HG02763 (cell line): ENCODE measurements at regions not wholly inside any gene's neighbourhood (a gene's known extent, or its start where the extent isn't known, plus 50 kb on each side); places are given as distances from the start of the nearest gene placed in this dataset.

Experiments used
- ATAC-seq: cut with Tn5 transposase; IDR thresholded peaks from one replicate; pipeline ENCODE4 v1.9.1; 2021; ENCODE audit warnings: mild to moderate bottlenecking, moderate library complexity; ENCODE audit not compliant: unreplicated experiment

GRCh38 chr13:73429701-73430100 is 370.9 kb downstream of the KLF5 start:
- ATAC-seq: no peak

DNA sequence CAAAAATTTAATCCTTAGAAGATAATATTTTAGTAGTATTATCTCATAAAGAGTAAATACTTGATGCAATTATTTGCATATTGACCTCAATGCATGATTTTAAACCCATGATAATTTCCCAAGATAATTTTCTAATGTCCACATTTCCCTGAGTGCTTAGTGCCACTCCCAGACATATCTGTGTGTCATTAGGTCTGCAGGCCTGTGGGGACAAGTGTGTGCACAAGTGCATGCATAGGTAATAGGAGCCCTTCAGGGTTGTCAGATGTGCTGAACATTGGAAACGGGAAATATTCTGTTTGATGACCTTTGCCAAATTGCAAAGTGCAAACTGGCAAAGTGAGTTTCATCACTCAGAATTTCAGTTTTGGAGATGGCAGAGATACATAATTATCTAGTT is 369.9 kb downstream of the KLF5 start:
- ATAC-seq: no peak

DNA sequence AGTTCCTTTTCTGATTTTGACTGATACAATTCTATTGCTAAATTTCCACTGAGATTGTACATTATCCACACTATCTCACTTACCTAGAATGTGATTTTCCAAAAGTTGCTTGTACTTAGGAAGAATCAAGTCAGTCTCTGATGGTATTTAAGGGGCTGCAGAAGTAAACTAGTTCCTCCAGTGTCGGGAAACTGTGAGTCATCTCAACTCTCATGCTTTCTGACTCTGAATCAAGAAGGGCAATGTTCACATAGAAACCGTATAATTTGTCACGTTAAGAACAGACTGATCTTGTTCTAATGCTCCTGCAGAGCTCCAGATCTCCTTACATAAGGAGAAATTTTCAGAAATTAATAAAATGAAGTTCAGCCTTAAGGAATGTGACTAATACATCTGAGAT is 369.3 kb downstream of the KLF5 start:
- no peak for ATAC-seq

DNA sequence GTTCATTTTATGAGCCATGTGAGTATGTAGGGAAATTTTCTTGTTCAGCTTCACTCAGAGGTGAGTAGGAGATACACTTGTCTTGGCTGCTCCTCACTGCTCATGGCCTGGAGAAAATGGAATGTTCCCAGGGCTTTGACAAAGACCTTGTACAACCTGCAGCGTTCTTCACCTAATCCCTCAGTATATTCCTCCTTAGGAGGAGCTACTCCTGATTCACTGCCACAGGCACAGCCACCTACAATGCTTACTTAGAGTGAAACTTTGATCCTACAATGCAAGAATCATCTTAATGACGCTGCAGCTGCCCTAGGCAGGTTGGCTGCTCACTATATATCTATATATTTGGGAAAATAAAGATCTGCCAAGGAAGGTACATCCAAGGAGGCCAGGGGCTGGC is 364.2 kb downstream of the KLF5 start:
- no peak for ATAC-seq

GRCh38 chr13:73421310-73421912 is 362.6 kb downstream of the KLF5 start:
- ATAC-seq: no peak

DNA sequence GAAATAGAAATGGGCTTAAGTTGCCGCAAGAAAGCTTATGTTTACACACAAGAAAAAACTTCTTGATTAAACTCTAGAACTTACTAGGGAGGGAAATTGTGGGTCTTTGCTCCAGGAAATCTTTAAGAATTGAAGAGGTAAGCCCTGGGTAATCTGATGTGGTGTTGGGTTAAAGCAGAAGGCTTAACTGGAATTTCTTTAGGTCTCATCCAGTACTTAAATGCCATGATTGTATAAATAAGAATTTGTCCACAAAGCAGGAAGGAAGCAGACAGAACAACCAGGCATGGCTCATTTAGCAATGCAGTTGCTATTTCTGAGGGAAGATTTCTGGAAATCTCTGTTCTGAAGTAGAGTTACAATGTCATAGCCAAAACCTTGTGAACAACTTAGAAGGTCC is 360.4 kb downstream of the KLF5 start:
- no peak for ATAC-seq

DNA sequence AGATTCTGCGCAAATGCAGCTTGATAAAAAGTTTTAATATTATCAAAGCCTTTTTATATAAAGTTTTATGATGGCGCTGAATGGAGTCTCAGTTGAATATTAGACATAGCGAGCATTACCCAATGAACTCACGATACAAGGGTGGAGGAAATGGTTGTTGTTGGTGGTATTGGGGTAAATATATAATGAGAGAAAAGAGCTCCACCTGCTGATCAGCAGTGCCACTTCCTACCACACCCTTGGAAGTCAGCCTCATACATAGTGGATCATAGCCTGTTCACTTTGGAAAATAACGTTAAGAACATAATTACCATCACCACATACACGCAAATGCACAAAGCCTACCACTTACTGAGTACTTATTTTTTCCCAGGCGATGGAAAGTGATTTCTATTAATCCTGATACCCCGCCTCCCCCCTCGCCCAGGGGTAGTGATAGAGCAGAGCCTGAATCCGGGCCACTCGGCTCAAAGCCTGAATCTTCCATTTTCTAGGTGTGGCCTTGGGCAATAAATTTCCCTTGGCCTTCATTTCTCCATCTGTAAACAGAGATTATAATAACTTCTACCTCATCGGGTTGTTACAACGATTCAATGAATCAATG is 358.3 kb downstream of the KLF5 start:
- ATAC-seq: no peak

GRCh38 chr13:73416093-73416492 is 357.3 kb downstream of the KLF5 start:
- ATAC-seq: no peak

DNA sequence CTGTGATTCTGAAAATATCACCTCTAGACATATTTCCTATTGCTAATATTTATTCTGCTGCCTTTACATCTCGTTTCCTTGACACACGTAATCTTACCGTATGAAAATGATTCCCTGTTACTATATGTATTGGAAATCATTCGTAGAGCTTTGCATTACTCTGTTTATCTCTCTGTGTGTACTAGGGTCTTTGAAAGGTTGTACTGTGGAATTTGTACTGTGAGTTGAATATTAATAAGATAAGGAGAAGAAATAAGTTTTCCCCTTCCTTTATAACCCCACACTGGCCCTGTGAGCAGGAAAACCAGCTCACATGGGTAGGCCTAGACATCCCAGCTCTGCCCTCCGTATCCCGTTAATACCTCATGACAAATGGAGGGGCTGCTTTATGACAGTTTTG is 354.9 kb downstream of the KLF5 start:
- no peak for ATAC-seq

- no peak for ATAC-seq
Measured at GRCh38 chr13:73412933-73413332, 354.1 kb downstream of the KLF5 start.

DNA sequence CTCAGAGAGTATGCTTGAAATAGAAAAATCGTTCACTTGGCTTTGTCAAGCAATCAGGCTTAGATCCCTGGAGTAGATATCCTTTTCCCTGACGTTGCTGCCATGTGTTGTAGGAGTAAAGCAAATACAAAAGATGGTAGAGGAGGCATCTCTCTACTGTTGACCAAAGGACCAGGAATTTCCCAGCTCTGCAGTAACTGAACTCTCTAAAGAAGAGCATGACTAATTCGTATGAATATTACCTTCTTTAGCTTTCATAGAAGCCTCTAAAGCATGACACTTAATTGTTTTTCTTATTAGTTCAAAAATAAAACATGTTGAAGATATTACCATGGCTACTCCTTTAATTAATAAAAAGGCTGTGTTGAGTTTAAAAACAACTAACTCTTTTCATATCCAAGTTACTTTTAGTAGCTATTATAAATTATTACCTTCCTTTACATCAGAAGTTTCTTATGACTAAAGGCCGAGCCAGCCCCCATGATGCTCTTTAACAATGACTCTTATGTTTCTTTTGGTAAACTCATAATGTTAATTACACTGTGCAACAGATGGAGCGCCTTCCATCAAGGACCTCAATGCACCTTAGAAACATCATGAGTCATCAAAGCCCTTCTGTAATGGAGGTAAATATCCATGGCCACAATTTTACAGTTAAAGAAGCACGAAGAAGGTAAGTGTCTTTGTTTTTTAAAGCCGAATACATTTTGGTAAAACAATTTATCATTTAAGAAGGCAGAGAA is 352.4 kb downstream of the KLF5 start:
- ATAC-seq: no peak

GRCh38 chr13:73406454-73406853 is 347.6 kb downstream of the KLF5 start:
- ATAC-seq: no peak

- no peak for ATAC-seq
Measured at GRCh38 chr13:73404581-73404980, 345.8 kb downstream of the KLF5 start.

- no peak for ATAC-seq
Measured at GRCh38 chr13:73403355-73404120, 344.7 kb downstream of the KLF5 start.

GRCh38 chr13:73401769-73402168 is 343.0 kb downstream of the KLF5 start:
- no peak for ATAC-seq

- no peak for ATAC-seq
Measured at GRCh38 chr13:73399347-73400216, 340.8 kb downstream of the KLF5 start.

DNA sequence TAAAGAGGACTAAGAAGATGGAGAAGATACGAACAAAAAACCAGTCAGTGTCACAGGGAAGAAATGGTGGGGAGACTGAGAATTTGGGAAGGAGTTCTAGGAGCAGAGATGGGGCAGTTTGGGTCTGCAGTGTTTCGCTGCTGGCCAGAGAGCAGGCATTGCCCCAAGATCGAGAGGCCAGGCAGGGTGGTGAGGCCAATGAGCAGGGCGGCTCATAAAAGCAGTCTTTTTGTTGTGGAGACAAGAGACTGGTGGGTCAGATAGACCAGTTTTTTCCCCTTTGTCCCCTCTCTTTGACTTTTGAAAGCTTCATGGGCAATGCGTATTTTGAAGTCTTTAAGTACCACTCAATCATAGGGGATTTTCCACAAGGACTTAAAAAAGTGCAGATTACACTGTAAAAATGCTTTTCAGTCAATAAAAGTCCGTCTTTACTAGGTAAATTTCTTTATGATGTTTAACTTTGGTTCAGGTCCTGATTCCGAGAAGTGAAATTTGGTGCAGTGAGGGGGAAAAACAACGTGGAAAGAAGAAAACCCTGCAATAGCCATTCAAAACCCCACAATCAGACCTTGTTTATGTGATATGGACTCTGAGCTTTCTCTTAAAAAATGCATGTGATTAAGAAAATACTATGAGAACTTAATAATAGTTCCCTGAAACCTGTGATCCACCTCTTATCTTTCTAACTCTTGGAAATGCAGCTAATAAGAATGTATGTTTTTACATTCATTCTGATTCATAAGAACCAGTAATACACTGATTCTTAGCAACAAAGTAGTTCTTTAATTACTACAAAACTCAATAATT is 338.9 kb downstream of the KLF5 start:
- ATAC-seq: no peak

- ATAC-seq: no peak
Measured at GRCh38 chr13:73394066-73394465, 335.3 kb downstream of the KLF5 start.

DNA sequence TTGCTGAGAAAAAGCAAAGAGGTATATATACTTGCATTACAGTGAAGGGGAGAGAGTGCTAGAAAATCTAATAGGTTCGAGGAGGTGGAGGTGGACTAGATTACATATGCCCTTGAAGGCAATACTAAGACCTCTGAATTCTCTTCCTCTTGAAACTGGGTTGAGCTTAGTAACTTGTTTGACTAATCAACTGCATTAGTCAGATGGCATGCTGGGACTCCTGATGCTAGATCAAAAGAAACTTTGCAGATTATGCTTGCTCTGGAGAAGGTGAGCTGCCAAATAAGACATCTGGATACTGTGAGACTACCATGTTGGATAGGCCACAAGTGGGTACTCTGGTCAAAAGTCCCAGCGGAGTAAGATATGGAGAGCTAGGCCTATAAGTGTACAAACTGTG is 331.3 kb downstream of the KLF5 start:
- ATAC-seq: no peak

DNA sequence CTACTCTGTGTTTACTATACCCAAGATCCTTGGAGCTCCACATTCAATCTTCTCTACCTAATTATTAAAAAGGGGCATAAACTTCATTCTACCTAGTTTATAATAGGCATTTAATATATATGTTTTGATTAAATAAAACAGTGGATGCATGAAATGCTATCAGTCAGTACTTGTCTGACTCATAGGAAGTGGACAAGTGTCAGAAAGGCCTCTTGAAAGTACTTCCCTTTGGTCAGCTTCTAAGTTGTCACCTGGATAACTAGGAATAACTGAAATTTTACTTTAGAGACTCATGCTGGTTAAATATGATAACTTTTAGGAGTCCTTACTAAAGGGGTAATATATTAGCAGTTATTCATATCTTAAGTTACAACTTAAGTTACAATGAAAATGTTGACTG is 329.8 kb downstream of the KLF5 start:
- no peak for ATAC-seq
